Thoracic aorta (tissue), 2 donors: ENCODE measurements at regions not wholly inside any gene's neighbourhood (a gene's known extent, or its start where the extent isn't known, plus 50 kb on each side); places are given as distances from the start of the nearest gene placed in this dataset.

Source experiments
- ATAC-seq: fragments of 150-250 bp; one replicate; pipeline ENCODE4 v1.8.0; 2017; ENCODE audit warnings: low read depth; ENCODE audit not compliant: insufficient number of reproducible peaks, low FRiP score
- DNase-seq: peaks from one replicate; pipeline ENCODE4 v3.0.0-alpha.2; 2020; ENCODE audit warnings: low spot score
- H3K27ac ChIP-seq, 2 donors: fragments of 200-600 bp; sonication (generic); 1 replicate in 1 of 2; 2 replicates in 1 of 2; pipeline ENCODE4 v1.5.1; 2016; ENCODE audit warnings: mild to moderate bottlenecking in 2 of 2, moderate library complexity in 2 of 2
- H3K27me3 ChIP-seq: fragments of 200-600 bp; sonication (generic); replicated peaks from 2 replicates; pipeline ENCODE4 v1.6.0; 2016; ENCODE audit warnings: mild to moderate bottlenecking; ENCODE audit not compliant: insufficient read depth
- H3K36me3 ChIP-seq: fragments of 200-600 bp; sonication (generic); one replicate; pipeline ENCODE4 v1.5.1; 2016
- H3K4me1 ChIP-seq, 2 donors: fragments of 200-600 bp; sonication (generic); 1 replicate in 1 of 2; 2 replicates in 1 of 2; pipeline versions ENCODE4 v1.5.1 to v1.6.0; 2016; ENCODE audit warnings: low read depth in 2 of 2, mild to moderate bottlenecking in 1 of 2; ENCODE audit not compliant: control insufficient read depth in 1 of 2
- H3K4me3 ChIP-seq: fragments of 200-600 bp; sonication (generic); 2 replicates; pipeline ENCODE4 v1.5.1; 2016; ENCODE audit warnings: mild to moderate bottlenecking
- H3K9me3 ChIP-seq: fragments of 200-600 bp; sonication (generic); 2 replicates; pipeline ENCODE4 v1.5.1; 2016
- CTCF ChIP-seq: fragments of 200-600 bp; sonication (generic); IDR thresholded peaks from one replicate; pipeline ENCODE4 v1.5.1; 2019; ENCODE audit warnings: antibody characterized with exemption

- Histone ChIP-seq H3K4me3 (no peak overlapping the region), H3K4me1 (peaks cover 0 to 4% of the 10 kb centered on the region in 2 donors), H3K27ac (no peak overlapping the region), H3K36me3 (no peaks in the 10 kb centered on the region), H3K9me3 (no peaks in the 10 kb centered on the region), H3K27me3 (no peaks in the 10 kb centered on the region)
- DNase-seq (no peak), ATAC-seq (no peak)
- no peak for TF ChIP-seq CTCF
These were observed 238.7 kb downstream of the VAPA start for GRCh38 chr18:10152475-10152874.

- H3K27me3 ChIP-seq = no peaks in the 10 kb centered on the region
- no peak for ATAC-seq
- no peak overlapping the region for H3K27ac ChIP-seq
- no peaks in the 10 kb centered on the region for H3K36me3 ChIP-seq
- H3K4me1 ChIP-seq = peaks cover 0 to 4% of the 10 kb centered on the region in 2 donors
- no peak overlapping the region for H3K4me3 ChIP-seq
- DNase-seq = no peak
- no peaks in the 10 kb centered on the region for H3K9me3 ChIP-seq
- no peak for TF ChIP-seq CTCF
These were observed 240.3 kb downstream of the VAPA start for GRCh38 chr18:10153924-10154752.

GRCh38 chr18:10157706-10158105 lies 243.9 kb downstream of the VAPA start:
- Histone ChIP-seq H3K36me3 (no peaks in the 10 kb centered on the region), H3K4me3 (no peak overlapping the region), H3K27me3 (no peaks in the 10 kb centered on the region), H3K27ac (no peak overlapping the region), H3K9me3 (no peaks in the 10 kb centered on the region), H3K4me1 (peaks cover 0 to 4% of the 10 kb centered on the region in 2 donors)
- TF ChIP-seq CTCF = no peak
- ATAC-seq (no peak), DNase-seq (no peak)

GRCh38 chr18:10160251-10160650 lies 246.4 kb downstream of the VAPA start:
- ATAC-seq (no peak), DNase-seq (no peak)
- Histone ChIP-seq H3K4me3 (no peak overlapping the region), H3K27me3 (no peaks in the 10 kb centered on the region), H3K27ac (no peak overlapping the region), H3K36me3 (no peaks in the 10 kb centered on the region), H3K9me3 (no peaks in the 10 kb centered on the region), H3K4me1 (no peaks in the 10 kb centered on the region)
- no peak for TF ChIP-seq CTCF

- ATAC-seq (no peak), DNase-seq (no peak)
- no peaks in the 10 kb centered on the region for H3K27me3 ChIP-seq
- no peaks in the 10 kb centered on the region for H3K36me3 ChIP-seq
- H3K27ac ChIP-seq = no peak overlapping the region
- no peaks in the 10 kb centered on the region for H3K9me3 ChIP-seq
- no peak for TF ChIP-seq CTCF
- H3K4me1 ChIP-seq = no peaks in the 10 kb centered on the region
- no peak overlapping the region for H3K4me3 ChIP-seq
These were observed 247.5 kb downstream of the VAPA start for GRCh38 chr18:10161315-10161714.
